Bronchial epithelial cell (primary cell): ENCODE measurements at regions not wholly inside any gene's neighbourhood (a gene's known extent, or its start where the extent isn't known, plus 50 kb on each side); places are given as distances from the start of the nearest gene placed in this dataset.
A peak's percentile ranks its signal among the peaks of the same experiment; 100 is the strongest.

Experiments
- DNase-seq: peaks from one replicate; pipeline ENCODE4 v3.0.0-alpha.2; 2010; ENCODE audit warnings: low read depth
- FAIRE-seq: peaks from 2 replicates; lab custom pipeline; 2011; peaks lifted over from hg19 to GRCh38; lab: Jason Lieb, UNC
- H3K27me3 ChIP-seq: 2 replicates; pipeline ENCODE4 v1.5.1; 2011; ENCODE audit warnings: low read length; ENCODE audit not compliant: control insufficient read depth, insufficient read depth
- H3K36me3 ChIP-seq: 2 replicates; pipeline ENCODE4 v1.5.1; 2011; ENCODE audit warnings: low read length; ENCODE audit not compliant: control insufficient read depth, insufficient read depth
- H3K4me3 ChIP-seq: 2 replicates; pipeline ENCODE4 v1.5.1; 2011; ENCODE audit warnings: mild to moderate bottlenecking, low read depth, low read length, control low read depth
- CTCF ChIP-seq: IDR thresholded peaks from 2 replicates; pipeline ENCODE4 v1.5.1; 2011; ENCODE audit warnings: mild to moderate bottlenecking, moderate library complexity, low read length, control low read depth, inconsistent platforms; ENCODE audit not compliant: insufficient read depth, severe bottlenecking

DNA sequence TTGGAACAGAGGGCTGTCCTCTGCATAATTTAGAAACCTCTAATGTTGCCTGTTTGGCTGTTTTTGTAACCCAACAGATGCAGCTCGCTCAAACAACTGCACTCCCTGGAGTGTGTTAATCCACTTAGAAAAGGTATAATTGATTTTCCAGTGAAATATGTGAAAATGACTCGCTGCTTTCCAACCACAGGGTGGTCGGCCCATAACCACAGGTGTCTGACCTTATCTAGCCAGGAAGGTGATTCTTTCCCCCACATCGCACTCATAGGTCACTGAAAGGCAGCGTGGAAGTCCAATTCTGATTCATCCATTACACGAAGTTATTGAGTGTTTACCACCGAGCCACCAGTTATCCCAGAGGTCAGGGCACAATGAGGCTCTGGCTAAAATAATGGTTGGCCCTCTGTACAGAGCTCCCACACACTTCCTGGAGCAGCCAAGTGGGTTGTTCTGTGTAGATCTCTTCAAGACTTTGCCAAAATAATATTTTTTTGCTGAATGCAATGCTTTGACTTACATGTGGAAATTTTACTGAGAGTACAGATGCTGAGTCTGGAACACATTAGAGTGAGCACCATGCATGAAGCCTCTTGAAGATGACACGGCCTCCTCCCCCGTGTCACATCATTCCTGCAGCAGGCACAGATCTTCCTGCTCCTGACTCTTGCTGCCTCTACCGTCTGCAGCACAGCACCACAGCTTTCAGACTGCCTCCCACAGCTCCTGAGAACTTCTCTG is 396.2 kb downstream of the ZNF516 start:
- FAIRE-seq (peak; percentile 7), DNase-seq (no peak)
- no peaks in the 10 kb centered on the region for H3K36me3 ChIP-seq
- H3K27me3 ChIP-seq: no peaks in the 10 kb centered on the region
- H3K4me3 ChIP-seq: no peak overlapping the region
- TF ChIP-seq CTCF: no peak

DNA sequence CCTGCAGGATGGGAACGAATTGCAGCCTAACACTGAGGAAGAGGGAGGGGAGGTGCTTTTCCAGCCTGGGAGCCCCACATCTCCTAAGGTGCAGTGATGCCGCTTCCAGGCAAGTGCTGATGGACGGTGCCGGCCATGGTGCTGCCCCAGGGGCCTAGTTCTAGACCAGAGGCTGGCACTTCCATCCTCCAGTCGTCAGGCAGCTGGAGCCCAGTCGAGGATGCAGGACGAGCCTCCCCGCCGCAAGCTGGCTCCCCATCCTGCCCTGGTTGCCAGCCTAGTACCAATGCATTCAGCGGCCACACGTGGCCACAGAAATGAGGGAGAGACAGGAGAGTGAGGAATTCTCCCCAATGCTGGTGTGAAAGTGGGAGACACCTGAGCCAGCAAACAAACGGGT is 413.5 kb downstream of the ZNF516 start:
- no peaks in the 10 kb centered on the region for H3K27me3 ChIP-seq
- DNase-seq (no peak), FAIRE-seq (no peak)
- no peak for TF ChIP-seq CTCF
- H3K36me3 ChIP-seq: no peaks in the 10 kb centered on the region
- H3K4me3 ChIP-seq: no peak overlapping the region

DNA sequence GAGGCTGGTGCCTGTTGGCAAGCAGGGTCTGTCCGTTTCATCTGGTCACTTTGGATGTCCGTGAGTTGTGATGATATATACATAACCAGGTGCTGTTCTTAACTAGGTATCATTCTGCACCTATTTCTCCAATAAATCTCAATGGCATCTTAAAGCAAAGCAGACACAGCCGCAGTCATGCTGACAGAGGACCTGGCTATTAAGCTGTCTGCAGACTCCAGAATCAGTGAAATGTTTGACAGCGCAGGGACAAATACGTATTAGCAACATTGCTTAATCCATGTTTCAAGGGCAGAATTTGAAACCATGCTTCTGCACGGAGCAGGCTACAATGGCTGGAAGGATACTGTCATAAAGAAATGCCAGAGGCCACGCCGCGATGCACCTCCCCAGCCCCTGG is 414.6 kb downstream of the ZNF516 start:
- FAIRE-seq (no peak), DNase-seq (no peak)
- TF ChIP-seq CTCF: no peak
- H3K36me3 ChIP-seq: no peaks in the 10 kb centered on the region
- no peak overlapping the region for H3K4me3 ChIP-seq
- H3K27me3 ChIP-seq: no peaks in the 10 kb centered on the region

DNA sequence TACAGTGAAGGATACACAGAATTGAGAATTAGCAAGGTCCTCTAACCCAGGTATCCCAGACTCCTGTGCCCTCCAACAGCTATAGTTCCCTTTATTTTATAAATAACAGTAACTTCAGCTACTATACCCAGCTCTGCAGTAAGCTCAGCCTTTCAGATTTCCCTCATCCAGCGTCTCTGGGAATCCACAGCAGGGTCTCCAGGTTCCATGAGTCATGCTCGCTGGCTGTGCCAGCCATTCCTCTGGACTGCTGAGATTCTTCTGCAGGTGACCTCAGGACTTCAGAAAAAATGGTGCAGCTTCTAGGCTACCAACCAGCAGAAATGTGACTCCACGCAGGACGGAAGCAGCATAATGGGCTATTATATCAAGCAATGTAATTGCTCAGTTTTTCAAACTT is 419.3 kb downstream of the ZNF516 start:
- FAIRE-seq (no peak), DNase-seq (no peak)
- Histone ChIP-seq H3K36me3 (no peaks in the 10 kb centered on the region), H3K4me3 (no peak overlapping the region), H3K27me3 (no peaks in the 10 kb centered on the region)
- TF ChIP-seq CTCF: no peak

DNA sequence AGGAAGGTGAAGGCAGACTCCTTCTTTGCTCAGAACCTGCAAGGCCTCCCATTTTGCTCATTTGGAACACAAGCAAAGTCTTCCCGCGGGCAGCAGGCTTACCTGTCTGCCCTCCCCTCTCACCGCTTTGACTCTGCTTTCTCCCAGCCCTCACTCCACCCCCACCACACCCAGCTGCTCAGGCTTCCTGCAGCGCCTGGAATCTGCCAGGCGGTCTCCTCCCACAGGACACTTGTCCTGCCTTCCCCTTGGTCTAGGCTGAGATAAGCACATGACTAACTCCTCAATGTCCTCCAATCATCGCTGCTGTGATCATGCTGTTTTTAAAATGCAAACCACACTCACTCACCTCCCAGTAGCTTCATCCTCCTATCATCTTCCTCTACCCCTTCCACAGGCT is 430.0 kb downstream of the ZNF516 start:
- DNase-seq (peak; percentile 3), FAIRE-seq (no peak)
- no peaks in the 10 kb centered on the region for H3K36me3 ChIP-seq
- H3K27me3 ChIP-seq: no peaks in the 10 kb centered on the region
- TF ChIP-seq CTCF: no peak
- no peak overlapping the region for H3K4me3 ChIP-seq

DNA sequence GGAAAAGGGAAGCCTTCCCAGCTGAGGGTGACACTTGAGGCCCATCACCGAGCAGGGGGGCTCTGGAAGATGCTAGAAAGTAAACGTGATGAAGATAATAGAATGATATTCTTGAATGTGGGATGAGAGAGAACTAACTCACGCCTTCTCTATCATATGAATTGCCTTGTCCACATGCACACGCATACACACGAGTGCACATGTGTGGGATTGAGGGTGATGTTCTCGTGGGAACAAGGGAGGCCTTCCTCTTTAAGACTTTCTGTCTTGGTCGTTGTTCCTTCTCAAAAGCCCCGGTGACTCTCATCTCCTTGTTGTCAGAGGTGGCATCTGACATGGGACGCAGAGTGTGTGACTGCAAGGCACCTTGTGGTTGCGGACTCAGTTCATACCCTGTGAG is 436.9 kb downstream of the ZNF516 start:
- FAIRE-seq: no peak
- H3K4me3 ChIP-seq: no peak overlapping the region
- no peak for TF ChIP-seq CTCF
- H3K36me3 ChIP-seq: no peaks in the 10 kb centered on the region
- no peaks in the 10 kb centered on the region for H3K27me3 ChIP-seq
- no peak for DNase-seq
